ENCODE measurements at regions not wholly inside any gene's neighbourhood (a gene's known extent, or its start where the extent isn't known, plus 50 kb on each side); places are given as distances from the start of the nearest gene placed in this dataset.
"Not testable (repeated sequence)": the region's sequence is repeated elsewhere in the genome, so short reads cannot be mapped to it uniquely, and the experiment has no call there.

GRCh38 chr17:70739065-70739464 is 569.7 kb downstream of the KCNJ2 start:
- no peaks in the 10 kb centered on the region for H3K9me3 ChIP-seq (ENCODE audit: control insufficient read depth, insufficient read depth, low read length)
- no peaks in the 10 kb centered on the region for H3K36me3 ChIP-seq (ENCODE audit: control insufficient read depth, insufficient read depth, low read length)
- no peaks in the 10 kb centered on the region for H3K4me1 ChIP-seq (ENCODE audit: control insufficient read depth, insufficient read depth, low read length)
- WGBS (ENCODE audit: insufficient coverage, insufficient read length): no CpG with 5 or more reads among the region's 2 CpGs
- no peak overlapping the region for H3K27ac ChIP-seq (ENCODE audit: low read length)
- H3K27me3 ChIP-seq (ENCODE audit: control insufficient read depth, insufficient read depth, low read length): no peaks in the 10 kb centered on the region
- no peak for DNase-seq (ENCODE audit: low read depth, low spot score)
- no peak overlapping the region for H3K4me3 ChIP-seq (ENCODE audit: low read length)

- H3K36me3 ChIP-seq (ENCODE audit: control insufficient read depth, insufficient read depth, low read length); H3K9me3 ChIP-seq (ENCODE audit: control insufficient read depth, insufficient read depth, low read length); DNase-seq (ENCODE audit: low read depth, low spot score); H3K27me3 ChIP-seq (ENCODE audit: control insufficient read depth, insufficient read depth, low read length); H3K4me1 ChIP-seq (ENCODE audit: control insufficient read depth, insufficient read depth, low read length); H3K4me3 ChIP-seq (ENCODE audit: low read length); H3K27ac ChIP-seq (ENCODE audit: low read length): not testable (repeated sequence)
- WGBS (ENCODE audit: insufficient coverage, insufficient read length): no CpG with 5 or more reads among the region's 1 CpG
Observed at GRCh38 chr17:70746574-70746973, 577.2 kb downstream of the KCNJ2 start.

- no peaks in the 10 kb centered on the region for H3K36me3 ChIP-seq (ENCODE audit: control insufficient read depth, insufficient read depth, low read length)
- H3K27ac ChIP-seq (ENCODE audit: low read length): no peak overlapping the region
- no peaks in the 10 kb centered on the region for H3K9me3 ChIP-seq (ENCODE audit: control insufficient read depth, insufficient read depth, low read length)
- DNase-seq (ENCODE audit: low read depth, low spot score): no peak
- H3K27me3 ChIP-seq (ENCODE audit: control insufficient read depth, insufficient read depth, low read length): no peaks in the 10 kb centered on the region
- no peak overlapping the region for H3K4me3 ChIP-seq (ENCODE audit: low read length)
- WGBS (ENCODE audit: insufficient coverage, insufficient read length): no CpG with 5 or more reads among the region's 1 CpG
- no peaks in the 10 kb centered on the region for H3K4me1 ChIP-seq (ENCODE audit: control insufficient read depth, insufficient read depth, low read length)
Observed at GRCh38 chr17:70750983-70751382, 581.7 kb downstream of the KCNJ2 start.

DNA sequence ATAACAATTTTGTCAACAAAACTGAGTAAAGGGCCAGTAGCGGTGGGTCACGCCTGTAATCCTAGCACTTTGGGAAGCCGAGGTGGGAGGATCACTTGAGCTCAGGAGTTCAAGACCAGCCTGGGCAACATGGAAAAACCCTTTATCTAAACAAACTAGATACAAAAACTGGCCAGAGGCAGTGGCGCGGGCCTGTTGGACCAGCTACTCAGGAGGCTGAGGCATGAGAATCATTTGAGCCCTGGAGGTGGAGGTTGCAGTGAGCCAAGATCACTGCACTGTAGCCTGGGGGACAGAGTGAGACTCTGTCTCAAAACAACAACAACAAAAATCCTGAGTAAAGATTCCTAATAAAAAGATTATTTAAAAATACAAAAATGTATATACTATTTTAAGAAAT is 583.1 kb downstream of the KCNJ2 start:
- not testable (repeated sequence) for H3K27ac ChIP-seq (ENCODE audit: low read length); H3K27me3 ChIP-seq (ENCODE audit: control insufficient read depth, insufficient read depth, low read length)

GRCh38 chr17:70752966-70753467 is 583.7 kb downstream of the KCNJ2 start:
- H3K36me3 ChIP-seq (ENCODE audit: control insufficient read depth, insufficient read depth, low read length): no peaks in the 10 kb centered on the region
- H3K4me3 ChIP-seq (ENCODE audit: low read length): no peak overlapping the region
- no peak for DNase-seq (ENCODE audit: low read depth, low spot score)
- no peak overlapping the region for H3K27ac ChIP-seq (ENCODE audit: low read length)
- H3K9me3 ChIP-seq (ENCODE audit: control insufficient read depth, insufficient read depth, low read length): no peaks in the 10 kb centered on the region
- H3K4me1 ChIP-seq (ENCODE audit: control insufficient read depth, insufficient read depth, low read length): no peaks in the 10 kb centered on the region
- H3K27me3 ChIP-seq (ENCODE audit: control insufficient read depth, insufficient read depth, low read length): no peaks in the 10 kb centered on the region
- WGBS (ENCODE audit: insufficient coverage, insufficient read length): no CpG with 5 or more reads among the region's 1 CpG

More for the DNA sequence above, 583.1 kb downstream of the KCNJ2 start:
- H3K4me1 ChIP-seq (ENCODE audit: control insufficient read depth, insufficient read depth, low read length); H3K36me3 ChIP-seq (ENCODE audit: control insufficient read depth, insufficient read depth, low read length); H3K9me3 ChIP-seq (ENCODE audit: control insufficient read depth, insufficient read depth, low read length); H3K4me3 ChIP-seq (ENCODE audit: low read length); DNase-seq (ENCODE audit: low read depth, low spot score): not testable (repeated sequence)
- WGBS (ENCODE audit: insufficient coverage, insufficient read length): no CpG with 5 or more reads among the region's 5 CpGs

- no peak for DNase-seq (ENCODE audit: low read depth, low spot score)
- Histone ChIP-seq H3K9me3 (ENCODE audit: control insufficient read depth, insufficient read depth, low read length) (no peaks in the 10 kb centered on the region), H3K36me3 (ENCODE audit: control insufficient read depth, insufficient read depth, low read length) (no peaks in the 10 kb centered on the region), H3K27ac (ENCODE audit: low read length) (no peak overlapping the region), H3K4me3 (ENCODE audit: low read length) (no peak overlapping the region), H3K27me3 (ENCODE audit: control insufficient read depth, insufficient read depth, low read length) (no peaks in the 10 kb centered on the region), H3K4me1 (ENCODE audit: control insufficient read depth, insufficient read depth, low read length) (no peaks in the 10 kb centered on the region)
- WGBS (ENCODE audit: insufficient coverage, insufficient read length): no CpG with 5 or more reads among the region's 3 CpGs
Observed at GRCh38 chr17:70763018-70763417, 593.7 kb downstream of the KCNJ2 start.

- peak; percentile 5 for DNase-seq (ENCODE audit: low read depth, low spot score)
- Histone ChIP-seq H3K4me3 (ENCODE audit: low read length) (no peak overlapping the region), H3K9me3 (ENCODE audit: control insufficient read depth, insufficient read depth, low read length) (no peaks in the 10 kb centered on the region), H3K27me3 (ENCODE audit: control insufficient read depth, insufficient read depth, low read length) (no peaks in the 10 kb centered on the region), H3K27ac (ENCODE audit: low read length) (no peak overlapping the region), H3K36me3 (ENCODE audit: control insufficient read depth, insufficient read depth, low read length) (no peaks in the 10 kb centered on the region), H3K4me1 (ENCODE audit: control insufficient read depth, insufficient read depth, low read length) (no peaks in the 10 kb centered on the region)
- WGBS (ENCODE audit: insufficient coverage, insufficient read length): no CpG with 5 or more reads among the region's 2 CpGs
Observed at GRCh38 chr17:70767102-70767701, 597.9 kb downstream of the KCNJ2 start.

GRCh38 chr17:70769956-70770355 is 600.6 kb downstream of the KCNJ2 start:
- no peaks in the 10 kb centered on the region for H3K4me1 ChIP-seq (ENCODE audit: control insufficient read depth, insufficient read depth, low read length)

DNA sequence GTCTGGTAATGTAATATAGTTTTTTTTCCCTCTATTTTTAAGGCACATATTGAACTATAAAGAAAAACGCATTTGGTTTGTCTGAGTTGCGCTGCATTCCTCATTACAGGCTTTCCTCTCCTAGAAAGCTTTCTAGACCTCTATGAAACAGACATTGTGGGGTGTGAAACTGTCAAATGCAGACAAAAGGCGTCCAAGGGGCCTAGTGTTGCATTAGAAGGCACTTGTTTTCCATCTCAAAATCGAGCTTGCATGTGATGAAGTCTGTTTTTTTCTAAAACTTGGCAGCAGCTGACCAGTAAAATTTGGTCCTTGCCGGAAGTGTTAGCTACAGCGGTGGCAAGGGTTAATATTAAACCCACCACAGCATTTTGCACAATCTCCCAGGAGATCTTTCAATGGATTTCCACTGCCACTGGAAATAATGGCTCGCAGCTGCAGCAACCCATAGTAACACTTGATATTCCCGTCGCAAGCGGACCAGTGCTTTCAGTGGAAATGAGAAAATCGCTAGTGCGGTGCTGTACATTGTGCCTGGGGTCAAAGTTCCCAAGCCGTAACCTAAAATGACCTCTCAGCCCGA is 602.6 kb downstream of the KCNJ2 start:
- Histone ChIP-seq H3K9me3 (ENCODE audit: control insufficient read depth, insufficient read depth, low read length) (no peaks in the 10 kb centered on the region), H3K27me3 (ENCODE audit: control insufficient read depth, insufficient read depth, low read length) (no peaks in the 10 kb centered on the region), H3K36me3 (ENCODE audit: control insufficient read depth, insufficient read depth, low read length) (no peaks in the 10 kb centered on the region), H3K4me3 (ENCODE audit: low read length) (no peak overlapping the region), H3K4me1 (ENCODE audit: control insufficient read depth, insufficient read depth, low read length) (no peaks in the 10 kb centered on the region), H3K27ac (ENCODE audit: low read length) (no peak overlapping the region)
- DNase-seq (ENCODE audit: low read depth, low spot score): no peak
- no CpG with 5 or more reads among the region's 14 CpGs for WGBS (ENCODE audit: insufficient coverage, insufficient read length)

More at GRCh38 chr17:70769956-70770355, 600.6 kb downstream of the KCNJ2 start:
- Histone ChIP-seq H3K4me3 (ENCODE audit: low read length) (no peak overlapping the region), H3K9me3 (ENCODE audit: control insufficient read depth, insufficient read depth, low read length) (no peaks in the 10 kb centered on the region), H3K27me3 (ENCODE audit: control insufficient read depth, insufficient read depth, low read length) (no peaks in the 10 kb centered on the region), H3K27ac (ENCODE audit: low read length) (no peak overlapping the region), H3K36me3 (ENCODE audit: control insufficient read depth, insufficient read depth, low read length) (no peaks in the 10 kb centered on the region)
- no peak for DNase-seq (ENCODE audit: low read depth, low spot score)
- no CpG with 5 or more reads among the region's 1 CpG for WGBS (ENCODE audit: insufficient coverage, insufficient read length)

DNA sequence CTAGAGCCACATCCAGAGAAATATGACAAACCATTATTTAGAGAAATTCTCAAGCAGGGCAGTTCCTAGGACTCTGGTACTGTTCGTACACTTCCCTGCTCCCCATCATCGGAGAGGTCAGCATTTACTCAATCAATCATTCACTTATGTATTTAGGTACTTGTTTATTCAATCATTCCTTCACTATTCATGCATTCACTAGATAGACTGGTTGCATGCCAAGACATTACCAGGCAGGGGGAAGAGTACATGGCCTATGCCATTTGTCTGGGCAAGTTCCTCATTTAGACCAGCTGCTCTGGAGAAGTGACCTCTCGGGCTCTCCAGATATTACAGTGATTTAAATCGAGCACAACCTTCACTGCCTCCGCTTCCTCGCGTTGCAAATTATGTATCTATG is 603.4 kb downstream of the KCNJ2 start:
- no peaks in the 10 kb centered on the region for H3K27me3 ChIP-seq (ENCODE audit: control insufficient read depth, insufficient read depth, low read length)
- no peaks in the 10 kb centered on the region for H3K36me3 ChIP-seq (ENCODE audit: control insufficient read depth, insufficient read depth, low read length)
- no CpG with 5 or more reads among the region's 7 CpGs for WGBS (ENCODE audit: insufficient coverage, insufficient read length)
- no peaks in the 10 kb centered on the region for H3K9me3 ChIP-seq (ENCODE audit: control insufficient read depth, insufficient read depth, low read length)
- H3K27ac ChIP-seq (ENCODE audit: low read length): no peak overlapping the region
- H3K4me3 ChIP-seq (ENCODE audit: low read length): no peak overlapping the region
- no peak for DNase-seq (ENCODE audit: low read depth, low spot score)
- H3K4me1 ChIP-seq (ENCODE audit: control insufficient read depth, insufficient read depth, low read length): no peaks in the 10 kb centered on the region

- no peaks in the 10 kb centered on the region for H3K9me3 ChIP-seq (ENCODE audit: control insufficient read depth, insufficient read depth, low read length)
- no peak for DNase-seq (ENCODE audit: low read depth, low spot score)
- WGBS (ENCODE audit: insufficient coverage, insufficient read length): no CpG with 5 or more reads among the region's 1 CpG
- no peaks in the 10 kb centered on the region for H3K4me1 ChIP-seq (ENCODE audit: control insufficient read depth, insufficient read depth, low read length)
- no peak overlapping the region for H3K27ac ChIP-seq (ENCODE audit: low read length)
- H3K4me3 ChIP-seq (ENCODE audit: low read length): no peak overlapping the region
- no peaks in the 10 kb centered on the region for H3K36me3 ChIP-seq (ENCODE audit: control insufficient read depth, insufficient read depth, low read length)
- no peaks in the 10 kb centered on the region for H3K27me3 ChIP-seq (ENCODE audit: control insufficient read depth, insufficient read depth, low read length)
Observed at GRCh38 chr17:70773258-70773657, 603.9 kb downstream of the KCNJ2 start.

Measured in iPS DF 6.9 (cell line).